ENCODE measurements at regions not wholly inside any gene's neighbourhood (a gene's known extent, or its start where the extent isn't known, plus 50 kb on each side); places are given as distances from the start of the nearest gene placed in this dataset.

DNA sequence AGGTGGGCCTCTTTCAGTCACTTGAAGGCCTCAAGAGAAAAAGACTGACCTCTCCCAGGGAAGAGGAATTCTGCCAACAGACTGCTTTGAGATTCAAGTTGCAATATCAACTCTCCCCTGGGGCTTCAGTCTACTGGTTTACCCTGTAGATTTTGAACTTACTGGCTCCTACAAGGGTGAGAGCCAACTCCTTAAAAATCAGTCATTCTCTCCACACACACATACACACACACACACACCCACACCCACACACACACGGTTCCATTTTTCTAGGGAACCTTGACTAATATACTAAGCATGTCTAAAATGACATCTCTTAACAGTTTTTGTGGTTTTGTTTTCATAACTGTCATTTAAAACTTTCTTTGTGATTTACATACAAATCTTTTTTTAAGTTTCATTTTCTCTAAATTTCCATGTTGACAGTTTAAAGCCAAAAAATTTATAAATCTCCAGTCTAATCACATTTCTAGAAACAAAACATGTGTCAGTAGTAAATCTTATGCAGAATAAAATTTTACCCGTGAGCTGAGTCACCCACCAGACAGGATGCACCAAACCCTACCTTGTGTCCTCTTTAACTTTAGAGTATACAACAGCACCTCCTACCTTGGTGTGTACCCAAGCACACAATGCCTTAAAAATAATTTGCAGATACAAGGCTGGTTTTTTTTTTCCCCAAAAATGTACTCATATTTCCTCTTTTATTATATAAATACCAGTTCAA, 394.6 kb downstream of the AEBP2 start:
- H3K27ac ChIP-seq (ENCODE audit: low read depth, low read length): no peak overlapping the region
- no peaks in the 10 kb centered on the region for H4K20me1 ChIP-seq (ENCODE audit: control insufficient read depth, insufficient read depth, low read depth, low read length)
- H3K9me2 ChIP-seq (replicated peaks; ENCODE audit: control insufficient read depth, low read length): no peaks in the 10 kb centered on the region
- H3K4me1 ChIP-seq (ENCODE audit: control insufficient read depth, low read length): no peaks in the 10 kb centered on the region
- H3K36me3 ChIP-seq (ENCODE audit: control insufficient read depth, low read length): no peaks in the 10 kb centered on the region
- no peaks in the 10 kb centered on the region for H3F3A ChIP-seq (ENCODE audit: control insufficient read depth, insufficient read depth)
- H3K9me3 ChIP-seq (ENCODE audit: control insufficient read depth, insufficient read depth, low read length): no peaks in the 10 kb centered on the region
- no peaks in the 10 kb centered on the region for H3K79me2 ChIP-seq (ENCODE audit: control insufficient read depth, low read length)
- no peak for TF ChIP-seq EZH2phosphoT487 (IDR thresholded peaks at IDR 0.05; ENCODE audit: borderline replicate concordance, low read length)
- no peaks in the 10 kb centered on the region for H3K27me3 ChIP-seq (ENCODE audit: control insufficient read depth, low read length)
- no peak overlapping the region for H3K4me3 ChIP-seq (ENCODE audit: low read length)
- H3K4me2 ChIP-seq (ENCODE audit: low read length): no peak overlapping the region

DNA sequence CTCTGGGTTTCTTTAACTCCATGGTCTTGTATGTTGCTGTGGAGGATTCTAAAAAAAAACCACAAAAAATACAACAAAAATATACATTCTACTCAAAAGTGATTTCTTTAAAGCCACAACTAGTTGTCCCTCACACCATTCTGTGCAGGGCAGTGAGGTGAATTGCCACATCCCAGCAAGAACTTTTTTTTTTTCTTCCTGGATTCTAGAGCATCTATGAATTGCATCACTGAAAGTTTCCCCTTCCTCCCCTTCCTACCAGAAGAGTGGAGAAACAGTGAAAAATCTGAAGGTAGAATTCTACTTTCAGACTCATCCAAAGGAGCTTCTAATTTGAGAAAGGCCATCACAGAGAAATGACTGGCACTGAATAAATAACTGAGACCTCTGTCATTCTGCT, 395.3 kb downstream of the AEBP2 start:
- Histone ChIP-seq H3F3A (ENCODE audit: control insufficient read depth, insufficient read depth) (no peaks in the 10 kb centered on the region), H3K9me3 (ENCODE audit: control insufficient read depth, insufficient read depth, low read length) (no peaks in the 10 kb centered on the region), H3K36me3 (ENCODE audit: control insufficient read depth, low read length) (no peaks in the 10 kb centered on the region), H3K79me2 (ENCODE audit: control insufficient read depth, low read length) (no peaks in the 10 kb centered on the region), H3K27ac (ENCODE audit: low read depth, low read length) (no peak overlapping the region), H3K4me2 (ENCODE audit: low read length) (no peak overlapping the region), H3K4me1 (ENCODE audit: control insufficient read depth, low read length) (no peaks in the 10 kb centered on the region), H3K4me3 (ENCODE audit: low read length) (no peak overlapping the region), H3K9me2 (replicated peaks; ENCODE audit: control insufficient read depth, low read length) (no peaks in the 10 kb centered on the region), H3K27me3 (ENCODE audit: control insufficient read depth, low read length) (no peaks in the 10 kb centered on the region), H4K20me1 (ENCODE audit: control insufficient read depth, insufficient read depth, low read depth, low read length) (no peaks in the 10 kb centered on the region)
- no peak for TF ChIP-seq EZH2phosphoT487 (IDR thresholded peaks at IDR 0.05; ENCODE audit: borderline replicate concordance, low read length)
- TF ChIP-seq, protein P1, sequence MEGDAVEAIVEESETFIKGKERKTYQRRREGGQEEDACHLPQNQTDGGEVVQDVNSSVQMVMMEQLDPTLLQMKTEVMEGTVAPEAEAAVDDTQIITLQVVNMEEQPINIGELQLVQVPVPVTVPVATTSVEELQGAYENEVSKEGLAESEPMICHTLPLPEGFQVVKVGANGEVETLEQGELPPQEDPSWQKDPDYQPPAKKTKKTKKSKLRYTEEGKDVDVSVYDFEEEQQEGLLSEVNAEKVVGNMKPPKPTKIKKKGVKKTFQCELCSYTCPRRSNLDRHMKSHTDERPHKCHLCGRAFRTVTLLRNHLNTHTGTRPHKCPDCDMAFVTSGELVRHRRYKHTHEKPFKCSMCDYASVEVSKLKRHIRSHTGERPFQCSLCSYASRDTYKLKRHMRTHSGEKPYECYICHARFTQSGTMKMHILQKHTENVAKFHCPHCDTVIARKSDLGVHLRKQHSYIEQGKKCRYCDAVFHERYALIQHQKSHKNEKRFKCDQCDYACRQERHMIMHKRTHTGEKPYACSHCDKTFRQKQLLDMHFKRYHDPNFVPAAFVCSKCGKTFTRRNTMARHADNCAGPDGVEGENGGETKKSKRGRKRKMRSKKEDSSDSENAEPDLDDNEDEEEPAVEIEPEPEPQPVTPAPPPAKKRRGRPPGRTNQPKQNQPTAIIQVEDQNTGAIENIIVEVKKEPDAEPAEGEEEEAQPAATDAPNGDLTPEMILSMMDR (IDR thresholded peaks at IDR 0.05; ENCODE audit: low read depth, low read length, poor library complexity, severe bottlenecking): no peak

DNA sequence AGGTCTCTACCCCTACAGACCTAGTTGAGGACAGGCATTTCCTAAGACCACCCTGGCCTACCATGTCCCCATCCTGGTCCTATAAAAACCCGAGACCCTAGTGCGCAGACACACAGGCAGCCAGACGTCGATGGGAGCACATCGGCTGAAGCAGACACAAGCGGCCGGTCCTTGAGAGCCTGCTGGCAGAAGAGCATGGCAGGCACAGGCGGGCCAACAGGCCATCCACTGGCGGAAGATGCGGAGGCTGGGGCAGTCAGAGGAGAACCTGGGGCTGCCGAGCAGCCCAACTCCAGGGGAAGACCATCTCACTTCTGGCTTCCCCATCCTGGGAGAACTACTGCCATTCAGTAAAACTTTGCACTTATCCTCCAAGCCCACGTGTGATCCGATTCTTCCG, 396.8 kb downstream of the AEBP2 start:
- H3F3A ChIP-seq (ENCODE audit: control insufficient read depth, insufficient read depth): no peaks in the 10 kb centered on the region
- H3K27me3 ChIP-seq (ENCODE audit: control insufficient read depth, low read length): no peaks in the 10 kb centered on the region
- no peaks in the 10 kb centered on the region for H4K20me1 ChIP-seq (ENCODE audit: control insufficient read depth, insufficient read depth, low read depth, low read length)
- H3K36me3 ChIP-seq (ENCODE audit: control insufficient read depth, low read length): no peaks in the 10 kb centered on the region
- H3K79me2 ChIP-seq (ENCODE audit: control insufficient read depth, low read length): no peaks in the 10 kb centered on the region
- no peak overlapping the region for H3K27ac ChIP-seq (ENCODE audit: low read depth, low read length)
- H3K9me2 ChIP-seq (replicated peaks; ENCODE audit: control insufficient read depth, low read length): no peaks in the 10 kb centered on the region
- H3K9me3 ChIP-seq (ENCODE audit: control insufficient read depth, insufficient read depth, low read length): no peaks in the 10 kb centered on the region
- H3K4me3 ChIP-seq (ENCODE audit: low read length): no peak overlapping the region
- no peak for TF ChIP-seq EZH2phosphoT487 (IDR thresholded peaks at IDR 0.05; ENCODE audit: borderline replicate concordance, low read length)
- TF ChIP-seq, protein P1 (IDR thresholded peaks at IDR 0.05; ENCODE audit: low read depth, low read length, poor library complexity, severe bottlenecking): no peak
- H3K4me1 ChIP-seq (ENCODE audit: control insufficient read depth, low read length): no peaks in the 10 kb centered on the region
- H3K4me2 ChIP-seq (ENCODE audit: low read length): no peak overlapping the region

DNA sequence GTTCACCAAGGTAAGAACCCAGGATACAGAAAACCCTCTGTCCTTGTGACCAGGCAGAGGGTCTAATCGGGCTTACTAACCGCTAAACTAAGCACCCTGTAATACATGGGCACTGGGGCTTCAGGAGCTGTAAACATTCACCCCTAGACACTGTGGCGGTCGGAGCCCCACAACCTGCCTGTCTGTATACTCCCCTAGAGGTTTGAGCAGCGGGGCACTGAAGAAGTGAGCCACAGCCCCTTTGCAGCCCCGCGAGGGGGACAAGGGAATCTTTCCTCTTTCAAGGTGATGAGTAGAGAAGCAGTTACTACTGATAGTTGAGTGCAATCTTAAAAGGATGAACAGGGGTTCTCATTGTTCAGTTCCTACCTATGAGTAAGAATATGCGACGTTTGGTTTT, 397.2 kb downstream of the AEBP2 start:
- Histone ChIP-seq H3K27me3 (ENCODE audit: control insufficient read depth, low read length) (no peaks in the 10 kb centered on the region; the same call in 1 of the 2 replicates), H3K9me2 (replicated peaks; ENCODE audit: control insufficient read depth, low read length) (no peaks in the 10 kb centered on the region), H3F3A (ENCODE audit: control insufficient read depth, insufficient read depth) (no peaks in the 10 kb centered on the region), H3K79me2 (ENCODE audit: control insufficient read depth, low read length) (no peaks in the 10 kb centered on the region), H3K9me3 (ENCODE audit: control insufficient read depth, insufficient read depth, low read length) (no peaks in the 10 kb centered on the region), H4K20me1 (ENCODE audit: control insufficient read depth, insufficient read depth, low read depth, low read length) (no peaks in the 10 kb centered on the region), H3K4me3 (ENCODE audit: low read length) (no peak overlapping the region), H3K27ac (ENCODE audit: low read depth, low read length) (no peak overlapping the region), H3K4me2 (ENCODE audit: low read length) (no peak overlapping the region), H3K36me3 (ENCODE audit: control insufficient read depth, low read length) (no peaks in the 10 kb centered on the region), H3K4me1 (ENCODE audit: control insufficient read depth, low read length) (no peaks in the 10 kb centered on the region)
- TF ChIP-seq, protein P1 (IDR thresholded peaks at IDR 0.05; ENCODE audit: low read depth, low read length, poor library complexity, severe bottlenecking): no peak
- no peak for TF ChIP-seq EZH2phosphoT487 (IDR thresholded peaks at IDR 0.05; ENCODE audit: borderline replicate concordance, low read length)
